ENCODE measurements at regions not wholly inside any gene's neighbourhood (a gene's known extent, or its start where the extent isn't known, plus 50 kb on each side); places are given as distances from the start of the nearest gene placed in this dataset.

GRCh38 chr4:86472377-86473019 is 112.6 kb upstream of the MAPK10 start:
- no peak for TF ChIP-seq CTCF (IDR thresholded peaks at IDR 0.05)
- TF ChIP-seq POLR2A (IDR thresholded peaks at IDR 0.05), result no peak

All from Peyer's patch (tissue), 4 donors.